MG63 (cell line): ENCODE measurements at regions not wholly inside any gene's neighbourhood (a gene's known extent, or its start where the extent isn't known, plus 50 kb on each side); places are given as distances from the start of the nearest gene placed in this dataset.

Source experiments
- DNase-seq: peaks from one replicate; pipeline ENCODE4 v3.0.0-alpha.2; 2020
- H3K27me3 ChIP-seq: fragments of 250-450 bp; sonication (Bioruptor Pico); 2 replicates; pipeline ENCODE4 v1.5.1; 2020; ENCODE audit warnings: mild to moderate bottlenecking, moderate library complexity
- H3K36me3 ChIP-seq: fragments of 250-450 bp; sonication (Bioruptor Pico); 2 replicates; pipeline ENCODE4 v1.5.1; 2020; ENCODE audit warnings: mild to moderate bottlenecking, moderate library complexity
- H3K4me3 ChIP-seq: fragments of 250-450 bp; sonication (Bioruptor Pico); 2 replicates; pipeline ENCODE4 v1.5.1; 2020; ENCODE audit warnings: mild to moderate bottlenecking, moderate library complexity
- H3K9me3 ChIP-seq: fragments of 250-450 bp; sonication (Bioruptor Pico); 2 replicates; pipeline ENCODE4 v1.5.1; 2020; ENCODE audit warnings: mild to moderate bottlenecking, moderate library complexity

DNA sequence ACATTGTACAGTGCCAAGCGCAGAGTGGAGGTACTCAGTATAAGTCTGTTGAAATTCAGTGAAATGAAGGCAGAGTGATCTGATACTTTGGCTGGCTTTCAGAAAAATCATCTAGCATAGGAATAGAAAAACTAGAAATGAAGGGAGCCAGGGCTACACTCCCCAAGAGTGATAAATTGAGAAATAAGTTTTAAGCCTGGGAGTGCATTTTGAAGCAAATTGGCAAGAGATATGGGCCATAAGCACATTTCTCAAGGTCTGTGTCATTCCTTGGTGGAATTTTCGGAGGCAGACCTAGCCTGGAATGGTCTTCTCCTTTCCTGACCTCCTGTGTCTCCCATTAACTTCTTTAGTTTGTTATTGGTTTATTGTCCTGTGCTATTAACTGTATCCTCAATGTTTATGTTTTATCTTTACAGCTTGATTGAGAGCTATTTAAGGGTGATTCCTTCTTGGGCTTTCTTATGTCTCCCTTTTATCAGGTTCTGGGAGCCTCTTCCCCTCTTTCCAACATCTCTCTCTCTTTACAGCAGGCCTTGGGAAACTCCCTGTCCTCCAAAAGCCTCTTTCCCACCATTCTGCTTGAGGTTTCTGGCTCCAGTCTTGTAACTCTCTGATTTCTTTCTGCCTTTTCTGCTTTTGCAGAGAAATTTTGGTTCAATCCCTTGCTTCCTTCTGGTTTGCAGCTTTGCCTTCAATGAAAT lies 649.5 kb downstream of the SLC4A3 start:
- DNase-seq: peak; percentile 59
- no peak overlapping the region for H3K4me3 ChIP-seq
- no peaks in the 10 kb centered on the region for H3K9me3 ChIP-seq
- no peaks in the 10 kb centered on the region for H3K36me3 ChIP-seq
- H3K27me3 ChIP-seq: no peaks in the 10 kb centered on the region

- DNase-seq: peak; percentile 96
- H3K4me3 ChIP-seq: no peak overlapping the region
- H3K27me3 ChIP-seq: no peaks in the 10 kb centered on the region
- H3K36me3 ChIP-seq: no peaks in the 10 kb centered on the region
- H3K9me3 ChIP-seq: no peaks in the 10 kb centered on the region
These were observed 650.1 kb downstream of the SLC4A3 start for GRCh38 chr2:220277445-220277975.

GRCh38 chr2:220278022-220278421 lies 650.6 kb downstream of the SLC4A3 start:
- no peak overlapping the region for H3K4me3 ChIP-seq
- no peaks in the 10 kb centered on the region for H3K9me3 ChIP-seq
- no peaks in the 10 kb centered on the region for H3K36me3 ChIP-seq
- H3K27me3 ChIP-seq: no peaks in the 10 kb centered on the region
- DNase-seq: peak; percentile 27

- Histone ChIP-seq H3K9me3 (no peaks in the 10 kb centered on the region), H3K4me3 (no peak overlapping the region), H3K27me3 (no peaks in the 10 kb centered on the region), H3K36me3 (no peaks in the 10 kb centered on the region)
- DNase-seq: peak; percentile 40
These were observed 651.9 kb downstream of the SLC4A3 start for GRCh38 chr2:220279372-220279771.

DNA sequence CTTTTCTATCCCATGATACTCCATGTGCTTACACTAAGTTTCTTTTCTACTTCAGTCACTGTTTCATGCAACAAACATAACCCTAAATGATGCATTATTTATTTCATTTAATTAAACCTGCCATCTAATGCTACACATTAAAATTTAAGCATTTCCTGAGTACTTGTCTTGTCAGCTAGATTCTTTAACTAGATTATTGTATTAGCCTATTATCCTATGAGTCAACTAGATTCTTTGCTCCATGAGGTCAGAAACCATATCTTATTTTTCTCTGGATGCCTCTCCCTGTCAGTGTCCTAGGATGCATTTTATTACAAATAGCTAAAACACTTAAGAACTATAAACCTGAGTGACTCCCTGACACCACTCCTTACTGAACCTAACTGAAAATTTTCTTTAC lies 652.4 kb downstream of the SLC4A3 start:
- H3K27me3 ChIP-seq: no peaks in the 10 kb centered on the region
- no peaks in the 10 kb centered on the region for H3K9me3 ChIP-seq
- no peak overlapping the region for H3K4me3 ChIP-seq
- no peaks in the 10 kb centered on the region for H3K36me3 ChIP-seq
- DNase-seq: no peak

GRCh38 chr2:220280736-220281135 lies 653.3 kb downstream of the SLC4A3 start:
- Histone ChIP-seq H3K4me3 (no peak overlapping the region), H3K27me3 (no peaks in the 10 kb centered on the region), H3K36me3 (no peaks in the 10 kb centered on the region), H3K9me3 (no peaks in the 10 kb centered on the region)
- DNase-seq: no peak

GRCh38 chr2:220281771-220282170 lies 654.3 kb downstream of the SLC4A3 start:
- peak; percentile 18 for DNase-seq
- Histone ChIP-seq H3K27me3 (no peaks in the 10 kb centered on the region), H3K9me3 (no peaks in the 10 kb centered on the region)

GRCh38 chr2:220282236-220282635 lies 654.8 kb downstream of the SLC4A3 start:
- Histone ChIP-seq H3K9me3 (no peaks in the 10 kb centered on the region), H3K36me3 (no peaks in the 10 kb centered on the region), H3K4me3 (no peak overlapping the region), H3K27me3 (no peaks in the 10 kb centered on the region)
- DNase-seq: no peak

More at GRCh38 chr2:220281771-220282170, 654.3 kb downstream of the SLC4A3 start:
- no peak overlapping the region for H3K4me3 ChIP-seq
- H3K36me3 ChIP-seq: no peaks in the 10 kb centered on the region

DNA sequence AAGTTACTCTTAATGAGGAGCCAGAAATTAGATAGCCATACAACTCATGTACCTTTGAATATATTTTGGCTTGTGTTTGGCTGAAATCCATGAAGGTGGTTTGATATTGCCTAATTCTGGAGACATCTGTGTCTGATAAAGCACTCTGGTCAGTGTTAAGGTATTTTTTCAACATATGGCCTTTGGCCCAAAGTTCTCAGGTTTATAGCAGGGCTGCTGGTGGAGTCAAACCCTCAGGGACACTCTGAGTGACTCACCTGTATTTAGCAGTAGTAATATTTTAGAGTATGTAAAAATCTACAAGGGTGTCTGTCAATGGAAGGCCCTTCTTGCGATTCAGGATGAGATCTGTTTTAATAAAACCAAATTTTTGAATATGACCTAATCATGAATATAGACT lies 666.5 kb downstream of the SLC4A3 start:
- H3K27me3 ChIP-seq: no peaks in the 10 kb centered on the region
- no peaks in the 10 kb centered on the region for H3K36me3 ChIP-seq
- DNase-seq: no peak
- H3K9me3 ChIP-seq: no peaks in the 10 kb centered on the region
- no peak overlapping the region for H3K4me3 ChIP-seq

- H3K27me3 ChIP-seq: no peaks in the 10 kb centered on the region
- H3K9me3 ChIP-seq: no peaks in the 10 kb centered on the region
- H3K4me3 ChIP-seq: no peak overlapping the region
- H3K36me3 ChIP-seq: no peaks in the 10 kb centered on the region
- no peak for DNase-seq
These were observed 668.7 kb downstream of the SLC4A3 start for GRCh38 chr2:220296174-220296573.

DNA sequence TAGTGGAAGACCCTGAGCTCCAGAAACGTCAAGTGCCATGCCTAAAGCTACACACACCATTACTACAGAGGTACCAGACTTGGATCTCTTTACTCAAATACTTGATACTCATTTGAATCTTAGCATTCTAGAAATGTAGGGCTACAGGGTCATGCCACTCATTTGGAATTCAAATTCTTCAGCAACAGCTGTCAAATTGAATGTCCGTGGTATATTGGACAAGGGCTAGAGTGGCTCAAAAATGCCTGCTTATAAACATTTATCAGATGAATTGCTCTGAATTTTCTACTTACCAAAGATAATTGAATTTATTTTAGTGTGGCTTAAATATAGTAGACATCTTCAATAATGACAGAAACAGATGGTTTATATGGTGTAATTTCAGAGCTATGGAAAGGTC lies 669.7 kb downstream of the SLC4A3 start:
- no peak for DNase-seq

GRCh38 chr2:220300806-220301205 lies 673.4 kb downstream of the SLC4A3 start:
- DNase-seq: no peak
- H3K9me3 ChIP-seq: no peaks in the 10 kb centered on the region

More for the DNA sequence above, 669.7 kb downstream of the SLC4A3 start:
- no peaks in the 10 kb centered on the region for H3K36me3 ChIP-seq
- no peaks in the 10 kb centered on the region for H3K27me3 ChIP-seq
- H3K9me3 ChIP-seq: no peaks in the 10 kb centered on the region
- H3K4me3 ChIP-seq: no peak overlapping the region

DNA sequence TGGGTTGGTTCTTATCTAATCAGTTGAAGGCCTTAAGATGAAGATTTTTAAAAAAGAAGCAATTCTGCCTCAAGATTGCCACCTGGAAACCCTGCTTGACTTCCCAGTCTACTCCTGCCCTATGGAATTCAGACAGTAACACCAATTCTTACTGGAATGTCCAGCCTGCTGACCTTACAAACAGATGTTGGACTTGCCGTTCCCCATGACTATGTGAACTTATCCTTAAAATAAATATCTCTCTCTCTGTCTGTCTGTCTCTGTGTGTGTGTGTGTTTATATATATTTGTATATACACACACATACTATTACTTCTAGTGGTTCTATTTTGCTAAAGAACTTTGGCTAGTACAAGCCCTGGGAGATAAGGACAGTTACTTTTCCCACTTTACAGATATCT lies 675.3 kb downstream of the SLC4A3 start:
- Histone ChIP-seq H3K27me3 (no peaks in the 10 kb centered on the region), H3K4me3 (no peak overlapping the region), H3K9me3 (no peaks in the 10 kb centered on the region), H3K36me3 (no peaks in the 10 kb centered on the region)
- DNase-seq: no peak

More at GRCh38 chr2:220300806-220301205, 673.4 kb downstream of the SLC4A3 start:
- no peak overlapping the region for H3K4me3 ChIP-seq
- H3K36me3 ChIP-seq: no peaks in the 10 kb centered on the region
- H3K27me3 ChIP-seq: no peaks in the 10 kb centered on the region

GRCh38 chr2:220309215-220309614 lies 681.8 kb downstream of the SLC4A3 start:
- Histone ChIP-seq H3K27me3 (peaks cover 2% of the 10 kb centered on the region; the same call in 1 of the 2 replicates), H3K36me3 (no peaks in the 10 kb centered on the region), H3K4me3 (no peak overlapping the region), H3K9me3 (no peaks in the 10 kb centered on the region; the same call in 1 of the 2 replicates)
- no peak for DNase-seq

GRCh38 chr2:220310451-220310861 lies 683.0 kb downstream of the SLC4A3 start:
- peak; percentile 28 for DNase-seq

GRCh38 chr2:220315098-220315823 lies 687.8 kb downstream of the SLC4A3 start:
- Histone ChIP-seq H3K36me3 (no peaks in the 10 kb centered on the region), H3K9me3 (no peaks in the 10 kb centered on the region), H3K27me3 (peaks cover 2% of the 10 kb centered on the region; the same call in 1 of the 2 replicates), H3K4me3 (no peak overlapping the region)
- no peak for DNase-seq

More at GRCh38 chr2:220310451-220310861, 683.0 kb downstream of the SLC4A3 start:
- Histone ChIP-seq H3K9me3 (no peaks in the 10 kb centered on the region; the same call in 1 of the 2 replicates), H3K36me3 (no peaks in the 10 kb centered on the region), H3K27me3 (peaks cover 2% of the 10 kb centered on the region; the same call in 1 of the 2 replicates), H3K4me3 (no peak overlapping the region)

GRCh38 chr2:220318037-220318436 lies 690.6 kb downstream of the SLC4A3 start:
- Histone ChIP-seq H3K27me3 (no peaks in the 10 kb centered on the region), H3K9me3 (no peaks in the 10 kb centered on the region), H3K36me3 (no peaks in the 10 kb centered on the region), H3K4me3 (no peak overlapping the region)
- DNase-seq: no peak
